GM13977 (cell line): ENCODE measurements at regions not wholly inside any gene's neighbourhood (a gene's known extent, or its start where the extent isn't known, plus 50 kb on each side); places are given as distances from the start of the nearest gene placed in this dataset.

Source experiments
- DNase-seq: peaks from one replicate; pipeline ENCODE4 v3.0.0; 2012; ENCODE audit warnings: low spot score
- in situ Hi-C: fragments of 300-500 bp; cut with MboI; formaldehyde crosslinking; loops from one replicate; pipeline ENCODE4 v1.12.0; 2022; ENCODE audit warnings: low sequenced_read_pairs, low pct_unique_long_range_greater_than_20kb, mixed read lengths, inconsistent platforms; ENCODE audit not compliant: unreplicated experiment
- TF ChIP-seq, protein P1 (sequence below): IDR thresholded peaks from 2 replicates; pipeline ENCODE4 v1.5.1; 2012; ENCODE audit warnings: mild to moderate bottlenecking, control low read depth; ENCODE audit not compliant: insufficient read depth; ENCODE audit errors: extremely low read depth, missing control alignments

DNA sequence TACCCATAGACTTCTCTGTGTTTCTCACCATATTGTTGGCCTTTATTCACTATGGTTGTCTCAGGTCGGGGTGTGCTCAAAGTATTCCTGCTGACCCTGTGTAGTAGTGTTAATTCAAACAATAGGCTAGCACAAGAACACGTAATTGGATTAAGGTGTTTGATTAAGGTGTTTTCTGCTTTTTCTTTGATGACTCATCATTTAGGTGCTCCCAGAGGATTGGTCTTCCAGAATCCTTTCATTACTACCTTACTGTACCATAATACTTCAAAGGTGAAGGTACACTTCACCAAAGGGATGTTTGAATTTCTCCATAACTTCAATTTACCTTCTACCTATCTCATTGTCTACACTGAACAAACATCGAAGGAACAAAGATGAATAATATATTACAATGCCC lies 121.7 kb upstream of the CCDC160 start:
- no peak for DNase-seq
- in situ Hi-C loops: no loop called here
- TF ChIP-seq, protein P1, sequence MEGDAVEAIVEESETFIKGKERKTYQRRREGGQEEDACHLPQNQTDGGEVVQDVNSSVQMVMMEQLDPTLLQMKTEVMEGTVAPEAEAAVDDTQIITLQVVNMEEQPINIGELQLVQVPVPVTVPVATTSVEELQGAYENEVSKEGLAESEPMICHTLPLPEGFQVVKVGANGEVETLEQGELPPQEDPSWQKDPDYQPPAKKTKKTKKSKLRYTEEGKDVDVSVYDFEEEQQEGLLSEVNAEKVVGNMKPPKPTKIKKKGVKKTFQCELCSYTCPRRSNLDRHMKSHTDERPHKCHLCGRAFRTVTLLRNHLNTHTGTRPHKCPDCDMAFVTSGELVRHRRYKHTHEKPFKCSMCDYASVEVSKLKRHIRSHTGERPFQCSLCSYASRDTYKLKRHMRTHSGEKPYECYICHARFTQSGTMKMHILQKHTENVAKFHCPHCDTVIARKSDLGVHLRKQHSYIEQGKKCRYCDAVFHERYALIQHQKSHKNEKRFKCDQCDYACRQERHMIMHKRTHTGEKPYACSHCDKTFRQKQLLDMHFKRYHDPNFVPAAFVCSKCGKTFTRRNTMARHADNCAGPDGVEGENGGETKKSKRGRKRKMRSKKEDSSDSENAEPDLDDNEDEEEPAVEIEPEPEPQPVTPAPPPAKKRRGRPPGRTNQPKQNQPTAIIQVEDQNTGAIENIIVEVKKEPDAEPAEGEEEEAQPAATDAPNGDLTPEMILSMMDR: no peak

DNA sequence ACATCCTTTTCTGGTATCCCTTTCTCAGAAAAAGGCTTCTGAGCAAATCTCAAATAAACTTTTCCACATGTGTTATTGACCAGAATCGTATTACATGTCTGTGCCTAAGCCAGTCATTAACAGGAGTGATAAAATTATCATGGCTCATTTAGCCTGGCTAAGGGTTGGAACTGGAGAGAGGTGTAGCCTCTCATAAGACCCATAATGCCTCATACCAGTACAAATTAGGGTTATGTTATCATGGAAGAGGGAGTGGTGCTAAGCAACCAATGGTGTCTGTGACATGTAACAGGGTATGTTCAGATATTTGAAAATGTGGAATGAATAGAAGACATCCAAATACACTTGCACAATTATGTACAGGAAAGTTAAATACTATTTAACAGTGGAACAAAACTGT lies 99.6 kb upstream of the CCDC160 start:
- TF ChIP-seq, protein P1: no peak
- no peak for DNase-seq
- in situ Hi-C loops: no loop called here

DNA sequence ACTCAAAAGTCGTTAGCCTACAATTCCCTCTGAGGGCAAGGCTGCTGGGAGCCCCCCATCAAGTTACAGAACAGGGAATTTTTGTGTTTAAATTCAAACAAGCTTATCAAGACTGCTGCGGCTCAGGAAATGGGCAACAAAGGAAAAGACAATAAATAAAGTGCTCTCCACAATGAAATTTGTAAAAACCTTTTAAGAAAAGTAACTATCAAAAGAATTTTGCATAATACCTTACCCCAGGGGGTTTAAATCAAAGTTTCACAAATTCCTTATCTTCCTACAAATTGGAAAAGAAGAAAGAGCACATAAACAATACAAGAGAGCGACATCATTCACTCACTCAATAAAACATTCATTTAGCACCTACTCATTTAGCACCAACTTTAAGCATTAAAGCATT lies 97.9 kb upstream of the CCDC160 start:
- DNase-seq: no peak
- in situ Hi-C loops: no loop called here
- TF ChIP-seq, protein P1: no peak

DNA sequence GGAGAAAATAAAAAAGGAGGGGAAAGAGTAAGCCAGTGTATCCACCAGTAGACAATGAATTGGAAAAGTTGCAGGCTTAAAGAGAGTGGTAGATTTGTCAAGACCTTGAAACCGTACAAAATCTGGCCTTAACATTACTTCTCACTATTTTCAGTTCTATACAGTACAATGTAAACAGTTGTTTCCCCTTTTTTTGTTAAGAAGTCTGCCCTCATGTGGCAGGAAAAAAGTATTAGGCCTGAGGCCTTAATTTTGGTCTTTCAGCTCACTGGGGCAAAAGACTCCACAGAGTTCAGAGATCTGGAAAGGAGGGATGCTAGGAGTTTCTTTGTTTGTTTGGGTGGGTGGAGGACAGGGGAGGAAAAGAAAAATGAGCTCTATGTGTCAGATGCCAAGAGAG lies 92.8 kb upstream of the CCDC160 start:
- TF ChIP-seq, protein P1: peak; percentile 61
- in situ Hi-C loops: no loop called here
- DNase-seq: peak; percentile 14

DNA sequence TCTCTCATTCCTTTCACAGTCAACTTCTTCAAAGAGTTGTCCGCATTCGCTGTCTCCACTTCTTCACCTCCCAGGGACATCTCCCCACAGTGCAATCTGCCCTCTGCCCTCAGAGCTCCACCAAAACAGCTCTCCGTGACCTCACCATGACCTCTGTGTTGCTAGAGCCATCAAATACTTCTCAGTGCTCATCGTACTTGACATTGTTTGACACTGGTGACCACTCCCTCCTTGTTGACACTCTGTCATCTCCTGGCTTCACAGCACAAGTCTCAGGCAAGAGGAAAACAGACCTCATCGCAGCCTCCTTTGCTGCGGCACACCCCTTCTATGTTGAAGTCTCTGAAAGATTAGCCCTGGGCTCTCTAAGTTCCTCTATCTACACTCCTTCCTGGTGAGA lies 90.5 kb upstream of the CCDC160 start:
- no peak for DNase-seq
- TF ChIP-seq, protein P1: no peak
- in situ Hi-C loops: no loop called here

DNA sequence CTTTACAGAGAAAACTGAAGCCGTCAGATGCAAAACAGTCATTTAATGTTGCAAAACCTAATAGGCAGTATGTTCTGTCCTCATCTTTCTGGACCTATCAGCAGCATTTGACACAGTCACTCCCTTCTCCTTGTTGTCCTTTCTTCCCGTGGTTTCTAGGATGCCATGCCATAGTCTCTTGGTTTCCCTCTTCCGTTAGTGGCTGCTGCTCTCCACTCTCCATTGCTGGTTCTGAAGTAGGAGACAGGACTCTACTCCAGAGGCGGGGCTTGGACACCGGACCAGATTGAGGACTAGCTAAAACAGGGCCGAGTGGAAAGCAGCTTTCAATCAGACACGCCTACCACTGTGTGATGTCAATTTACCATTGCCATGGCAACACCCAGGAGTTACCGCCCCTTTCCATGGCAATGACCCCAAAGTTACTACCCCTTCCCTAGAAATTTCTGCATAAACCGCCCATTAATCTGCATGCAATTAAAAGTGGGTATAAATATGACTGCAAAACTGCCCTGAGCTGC lies 88.8 kb upstream of the CCDC160 start:
- TF ChIP-seq, protein P1: no peak
- in situ Hi-C loops: no loop called here
- no peak for DNase-seq

DNA sequence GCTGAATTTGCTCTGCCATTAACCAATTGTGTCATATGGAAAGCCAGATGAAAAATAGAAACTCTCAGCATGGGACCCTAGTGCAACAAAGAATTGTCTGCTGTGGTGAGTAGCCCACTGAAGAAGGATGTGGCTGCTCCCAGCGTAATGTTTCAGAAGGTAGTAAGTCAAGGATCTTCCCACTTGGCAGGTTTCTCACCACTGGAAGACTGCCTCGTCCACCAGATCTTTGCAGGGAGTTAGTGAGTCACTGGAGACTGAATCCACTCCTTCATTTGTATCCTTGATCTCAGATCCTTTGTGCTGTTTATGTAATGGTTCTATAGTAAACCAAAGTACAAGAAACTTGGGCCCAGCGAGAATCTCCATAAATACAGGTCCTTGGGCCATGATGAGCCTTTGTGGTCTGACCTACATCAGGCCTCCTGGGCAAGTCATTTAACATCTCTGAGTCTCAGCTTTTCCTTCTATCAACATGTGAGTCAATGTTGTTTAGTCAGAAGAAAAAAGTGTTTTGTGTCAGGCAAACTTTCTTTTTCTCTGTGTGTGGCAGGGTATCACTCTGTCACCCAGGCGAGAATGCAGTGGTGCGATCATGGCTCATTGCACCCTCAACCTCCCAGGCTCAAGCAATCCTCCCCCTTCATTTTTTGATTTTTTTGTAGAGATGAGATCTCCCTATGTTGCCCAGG lies 78.0 kb upstream of the CCDC160 start:
- DNase-seq: no peak
- in situ Hi-C loops: no loop called here
- TF ChIP-seq, protein P1: no peak
